H9 (cell line): ENCODE measurements at regions not wholly inside any gene's neighbourhood (a gene's known extent, or its start where the extent isn't known, plus 50 kb on each side); places are given as distances from the start of the nearest gene placed in this dataset.

ENCODE experiments used
- DNase-seq: peaks from one replicate; pipeline ENCODE4 v3.0.0-alpha.2; 2017
- H2AFZ ChIP-seq: one replicate; pipeline ENCODE4 v1.6.1; 2013; ENCODE audit warnings: mild to moderate bottlenecking, low read length, control low read depth, moderate library complexity
- H2AK5ac ChIP-seq: 2 replicates; pipeline ENCODE4 v1.6.1; 2013; ENCODE audit warnings: low read length, control low read depth, mixed read lengths; ENCODE audit not compliant: insufficient read length
- H2BK120ac ChIP-seq: one replicate; pipeline ENCODE4 v1.6.1; 2013; ENCODE audit warnings: low read depth, mild to moderate bottlenecking, low read length, control low read depth, inconsistent platforms; ENCODE audit not compliant: poor library complexity, severe bottlenecking
- H2BK12ac ChIP-seq: 2 replicates; pipeline ENCODE4 v1.6.1; 2013; ENCODE audit warnings: low read length, control low read depth, mixed read lengths, low read depth; ENCODE audit not compliant: insufficient read length
- H2BK15ac ChIP-seq: 2 replicates; pipeline ENCODE4 v1.6.1; 2013; ENCODE audit warnings: low read depth, low read length, control low read depth
- H2BK20ac ChIP-seq: one replicate; pipeline ENCODE4 v1.6.1; 2013; ENCODE audit warnings: low read depth, mild to moderate bottlenecking, low read length, control low read depth, inconsistent platforms; ENCODE audit not compliant: poor library complexity, severe bottlenecking
- H2BK5ac ChIP-seq: 2 replicates; pipeline ENCODE4 v1.6.1; 2013; ENCODE audit warnings: low read length, control low read depth, mixed read lengths; ENCODE audit not compliant: insufficient read length
- H3K14ac ChIP-seq: 2 replicates; pipeline ENCODE4 v1.6.1; 2013; ENCODE audit warnings: low read length, control low read depth; ENCODE audit not compliant: insufficient read depth
- H3K18ac ChIP-seq: 2 replicates; pipeline ENCODE4 v1.6.1; 2013; ENCODE audit warnings: low read depth, mild to moderate bottlenecking, mixed read lengths, low read length, control low read depth; ENCODE audit not compliant: insufficient read length
- H3K23ac ChIP-seq: 2 replicates; pipeline ENCODE4 v1.6.1; 2013; ENCODE audit warnings: low read length, control low read depth, mixed read lengths, low read depth; ENCODE audit not compliant: insufficient read length
- H3K23me2 ChIP-seq: 2 replicates; pipeline ENCODE4 v1.6.1; 2013; ENCODE audit warnings: low read depth, mild to moderate bottlenecking, mixed read lengths, low read length, control low read depth; ENCODE audit not compliant: insufficient read length, poor library complexity, severe bottlenecking
- H3K27ac ChIP-seq: 2 replicates; pipeline ENCODE4 v1.5.1; 2013; ENCODE audit warnings: low read length, control low read depth, mixed read lengths, low read depth; ENCODE audit not compliant: insufficient read length
- H3K27me3 ChIP-seq: 2 replicates; pipeline ENCODE4 v1.6.1; 2013; ENCODE audit warnings: low read length, control low read depth, inconsistent platforms; ENCODE audit not compliant: insufficient read depth
- H3K4ac ChIP-seq: 2 replicates; pipeline ENCODE4 v1.6.1; 2013; ENCODE audit warnings: low read depth, mild to moderate bottlenecking, control low read depth, inconsistent platforms, low read length, moderate library complexity
- H3K4me1 ChIP-seq: 2 replicates; pipeline ENCODE4 v1.6.1; 2013; ENCODE audit warnings: low read length, control low read depth, inconsistent platforms; ENCODE audit not compliant: insufficient read depth
- H3K4me2 ChIP-seq: 2 replicates; pipeline ENCODE4 v1.6.1; 2013; ENCODE audit warnings: low read length, control low read depth, mixed read lengths; ENCODE audit not compliant: insufficient read length, insufficient read depth
- H3K56ac ChIP-seq: 2 replicates; pipeline ENCODE4 v1.6.1; 2013; ENCODE audit warnings: low read depth, mild to moderate bottlenecking, mixed read lengths, low read length, control low read depth; ENCODE audit not compliant: insufficient read length
- H3K79me1 ChIP-seq: 2 replicates; pipeline ENCODE4 v1.6.1; 2013; ENCODE audit warnings: low read depth, mild to moderate bottlenecking, moderate library complexity, low read length, control low read depth, inconsistent platforms; ENCODE audit not compliant: insufficient read depth, poor library complexity, severe bottlenecking
- H3K79me2 ChIP-seq: 2 replicates; pipeline ENCODE4 v1.6.1; 2013; ENCODE audit warnings: low read length, control low read depth, inconsistent platforms; ENCODE audit not compliant: insufficient read depth
- H3K9ac ChIP-seq: 2 replicates; pipeline ENCODE4 v1.6.1; 2013; ENCODE audit warnings: low read length, control low read depth, mixed read lengths; ENCODE audit not compliant: insufficient read length; ENCODE audit errors: extremely low read depth
- H3K9me3 ChIP-seq: one replicate; pipeline ENCODE4 v1.6.1; 2013; ENCODE audit warnings: low read depth, low read length, inconsistent platforms; ENCODE audit not compliant: control insufficient read depth
- H3T11ph ChIP-seq: one replicate; pipeline ENCODE4 v1.6.1; 2013; ENCODE audit warnings: mild to moderate bottlenecking, low read length, control low read depth, inconsistent platforms
- H4K20me1 ChIP-seq: one replicate; pipeline ENCODE4 v1.6.1; 2013; ENCODE audit not compliant: control insufficient read depth, insufficient read length, insufficient read depth
- H4K5ac ChIP-seq: 2 replicates; pipeline ENCODE4 v1.6.1; 2013; ENCODE audit warnings: low read depth, mild to moderate bottlenecking, mixed read lengths, low read length, control low read depth; ENCODE audit not compliant: insufficient read length
- H4K8ac ChIP-seq: replicated peaks from 2 replicates; pipeline ENCODE4 v1.6.1; 2013; ENCODE audit warnings: low read length, control low read depth, mixed read lengths, low read depth; ENCODE audit not compliant: insufficient read length
- H4K91ac ChIP-seq: 2 replicates; pipeline ENCODE4 v1.6.1; 2013; ENCODE audit warnings: low read depth, mild to moderate bottlenecking, moderate library complexity, mixed read lengths, low read length, control low read depth; ENCODE audit not compliant: insufficient read length
- H3K27ac Mint-ChIP-seq, 3 experiments: 2 replicates in 2 of 3; 3 replicates in 1 of 3; pipeline ENCODE4 v1.8.0; 2020 to 2021; ENCODE audit warnings: mixed read lengths in 3 of 3, mild to moderate bottlenecking in 1 of 3, moderate library complexity in 1 of 3
- H3K27me3 Mint-ChIP-seq: 2 replicates; pipeline ENCODE4 v1.8.0; 2021; ENCODE audit warnings: low read depth, mild to moderate bottlenecking, moderate library complexity, mixed read lengths
- H3K36me3 Mint-ChIP-seq, 3 experiments: 2 replicates in 2 of 3; 3 replicates in 1 of 3; pipeline ENCODE4 v1.8.0; 2020 to 2021; ENCODE audit warnings: low read depth in 3 of 3, mixed read lengths in 3 of 3; ENCODE audit not compliant: insufficient read depth in 1 of 3
- H3K4me1 Mint-ChIP-seq, 2 experiments: 2 replicates each; pipeline ENCODE4 v1.8.0; 2020; ENCODE audit warnings: mixed read lengths in 2 of 2
- H3K4me3 Mint-ChIP-seq, 2 experiments: 2 replicates in 1 of 2; 3 replicates in 1 of 2; pipeline ENCODE4 v1.8.0; 2020 to 2021; ENCODE audit warnings: mild to moderate bottlenecking in 2 of 2, mixed read lengths in 2 of 2, moderate library complexity in 1 of 2
- H3K9me3 Mint-ChIP-seq, 2 experiments: 2 replicates in 1 of 2; 3 replicates in 1 of 2; pipeline ENCODE4 v1.8.0; 2020; ENCODE audit warnings: mild to moderate bottlenecking in 2 of 2, mixed read lengths in 2 of 2, moderate library complexity in 1 of 2
- CTCF ChIP-seq: fragments of 200-600 bp; sonication (generic); conservative IDR thresholded peaks from 3 replicates; pipeline ENCODE4 v1.8.0; 2021; ENCODE audit warnings: antibody characterized with exemption, mild to moderate bottlenecking
- WGBS: extraction: QIAGEN DNeasy Blood & Tissue Kit; methylation state at CpG from one replicate; pipeline ENCODE4 v1.1.7; 2013; ENCODE audit warnings: missing lambda C conversion rate, low lambda C conversion rate, mixed read lengths; ENCODE audit not compliant: insufficient read length; ENCODE audit errors: extremely low coverage; 5-methylcytosine and 5-hydroxymethylcytosine counted together

- H3K4me2 ChIP-seq, result no peak overlapping the region
- Mint-ChIP-seq H3K4me3 (no peak overlapping the region), H3K36me3 (peaks cover 0 to 13% (median 5%) of the 10 kb centered on the region in 3 experiments; a peak in 3 of 7 replicates), H3K9me3 (peaks cover 15% of the 10 kb centered on the region in 2 experiments), H3K4me1 (no peaks in the 10 kb centered on the region), H3K27ac (no peak overlapping the region), H3K27me3 (peaks cover 12% of the 10 kb centered on the region)
- no peak overlapping the region for H3K27ac ChIP-seq
- no peak overlapping the region for H2BK15ac ChIP-seq
- no peaks in the 10 kb centered on the region for H4K20me1 ChIP-seq
- H3K56ac ChIP-seq, result no peak overlapping the region
- H3K18ac ChIP-seq, result no peak overlapping the region
- H3T11ph ChIP-seq, result no peak overlapping the region
- no peak overlapping the region for H2BK12ac ChIP-seq
- H3K27me3 ChIP-seq, result no peaks in the 10 kb centered on the region
- no peak overlapping the region for H2BK120ac ChIP-seq
- no peaks in the 10 kb centered on the region for H3K9me3 ChIP-seq
- no peak for DNase-seq
- H4K91ac ChIP-seq, result no peak overlapping the region
- H2AK5ac ChIP-seq, result no peak overlapping the region
- no peak overlapping the region for H3K4ac ChIP-seq
- no peaks in the 10 kb centered on the region for H3K79me2 ChIP-seq
- no peak overlapping the region for H3K14ac ChIP-seq
- no peak overlapping the region for H3K23ac ChIP-seq
- WGBS, result no CpG with 5 or more reads among the region's 1 CpG
- H3K79me1 ChIP-seq, result no peaks in the 10 kb centered on the region
- H4K8ac ChIP-seq, result no peak overlapping the region
- H4K5ac ChIP-seq, result no peak overlapping the region
- TF ChIP-seq CTCF, result no peak
- H3K9ac ChIP-seq, result no peak overlapping the region
- H2BK5ac ChIP-seq, result no peak overlapping the region
- H3K23me2 ChIP-seq, result no peaks in the 10 kb centered on the region
- H2BK20ac ChIP-seq, result no peak overlapping the region
- H3K4me1 ChIP-seq, result no peaks in the 10 kb centered on the region
- H2AFZ ChIP-seq, result no peak overlapping the region
These were observed 442.3 kb downstream of the CDH26 start for GRCh38 chr20:60400567-60400966.
